H9 (cell line): ENCODE measurements at regions not wholly inside any gene's neighbourhood (a gene's known extent, or its start where the extent isn't known, plus 50 kb on each side); places are given as distances from the start of the nearest gene placed in this dataset.

Experiments
- DNase-seq: peaks from one replicate; pipeline ENCODE4 v3.0.0-alpha.2; 2017
- H2AFZ ChIP-seq: one replicate; pipeline ENCODE4 v1.6.1; 2013; ENCODE audit warnings: mild to moderate bottlenecking, low read length, control low read depth, moderate library complexity
- H2AK5ac ChIP-seq: 2 replicates; pipeline ENCODE4 v1.6.1; 2013; ENCODE audit warnings: low read length, control low read depth, mixed read lengths; ENCODE audit not compliant: insufficient read length
- H2BK120ac ChIP-seq: one replicate; pipeline ENCODE4 v1.6.1; 2013; ENCODE audit warnings: low read depth, mild to moderate bottlenecking, low read length, control low read depth, inconsistent platforms; ENCODE audit not compliant: poor library complexity, severe bottlenecking
- H2BK12ac ChIP-seq: 2 replicates; pipeline ENCODE4 v1.6.1; 2013; ENCODE audit warnings: low read length, control low read depth, mixed read lengths, low read depth; ENCODE audit not compliant: insufficient read length
- H2BK15ac ChIP-seq: 2 replicates; pipeline ENCODE4 v1.6.1; 2013; ENCODE audit warnings: low read depth, low read length, control low read depth
- H2BK20ac ChIP-seq: one replicate; pipeline ENCODE4 v1.6.1; 2013; ENCODE audit warnings: low read depth, mild to moderate bottlenecking, low read length, control low read depth, inconsistent platforms; ENCODE audit not compliant: poor library complexity, severe bottlenecking
- H2BK5ac ChIP-seq: 2 replicates; pipeline ENCODE4 v1.6.1; 2013; ENCODE audit warnings: low read length, control low read depth, mixed read lengths; ENCODE audit not compliant: insufficient read length
- H3K14ac ChIP-seq: 2 replicates; pipeline ENCODE4 v1.6.1; 2013; ENCODE audit warnings: low read length, control low read depth; ENCODE audit not compliant: insufficient read depth
- H3K18ac ChIP-seq: 2 replicates; pipeline ENCODE4 v1.6.1; 2013; ENCODE audit warnings: low read depth, mild to moderate bottlenecking, mixed read lengths, low read length, control low read depth; ENCODE audit not compliant: insufficient read length
- H3K23ac ChIP-seq: 2 replicates; pipeline ENCODE4 v1.6.1; 2013; ENCODE audit warnings: low read length, control low read depth, mixed read lengths, low read depth; ENCODE audit not compliant: insufficient read length
- H3K23me2 ChIP-seq: 2 replicates; pipeline ENCODE4 v1.6.1; 2013; ENCODE audit warnings: low read depth, mild to moderate bottlenecking, mixed read lengths, low read length, control low read depth; ENCODE audit not compliant: insufficient read length, poor library complexity, severe bottlenecking
- H3K27ac ChIP-seq: 2 replicates; pipeline ENCODE4 v1.5.1; 2013; ENCODE audit warnings: low read length, control low read depth, mixed read lengths, low read depth; ENCODE audit not compliant: insufficient read length
- H3K27me3 ChIP-seq: 2 replicates; pipeline ENCODE4 v1.6.1; 2013; ENCODE audit warnings: low read length, control low read depth, inconsistent platforms; ENCODE audit not compliant: insufficient read depth
- H3K4ac ChIP-seq: 2 replicates; pipeline ENCODE4 v1.6.1; 2013; ENCODE audit warnings: low read depth, mild to moderate bottlenecking, control low read depth, inconsistent platforms, low read length, moderate library complexity
- H3K4me1 ChIP-seq: 2 replicates; pipeline ENCODE4 v1.6.1; 2013; ENCODE audit warnings: low read length, control low read depth, inconsistent platforms; ENCODE audit not compliant: insufficient read depth
- H3K4me2 ChIP-seq: 2 replicates; pipeline ENCODE4 v1.6.1; 2013; ENCODE audit warnings: low read length, control low read depth, mixed read lengths; ENCODE audit not compliant: insufficient read length, insufficient read depth
- H3K56ac ChIP-seq: 2 replicates; pipeline ENCODE4 v1.6.1; 2013; ENCODE audit warnings: low read depth, mild to moderate bottlenecking, mixed read lengths, low read length, control low read depth; ENCODE audit not compliant: insufficient read length
- H3K79me1 ChIP-seq: 2 replicates; pipeline ENCODE4 v1.6.1; 2013; ENCODE audit warnings: low read depth, mild to moderate bottlenecking, moderate library complexity, low read length, control low read depth, inconsistent platforms; ENCODE audit not compliant: insufficient read depth, poor library complexity, severe bottlenecking
- H3K79me2 ChIP-seq: 2 replicates; pipeline ENCODE4 v1.6.1; 2013; ENCODE audit warnings: low read length, control low read depth, inconsistent platforms; ENCODE audit not compliant: insufficient read depth
- H3K9ac ChIP-seq: 2 replicates; pipeline ENCODE4 v1.6.1; 2013; ENCODE audit warnings: low read length, control low read depth, mixed read lengths; ENCODE audit not compliant: insufficient read length; ENCODE audit errors: extremely low read depth
- H3K9me3 ChIP-seq: one replicate; pipeline ENCODE4 v1.6.1; 2013; ENCODE audit warnings: low read depth, low read length, inconsistent platforms; ENCODE audit not compliant: control insufficient read depth
- H3T11ph ChIP-seq: one replicate; pipeline ENCODE4 v1.6.1; 2013; ENCODE audit warnings: mild to moderate bottlenecking, low read length, control low read depth, inconsistent platforms
- H4K20me1 ChIP-seq: one replicate; pipeline ENCODE4 v1.6.1; 2013; ENCODE audit not compliant: control insufficient read depth, insufficient read length, insufficient read depth
- H4K5ac ChIP-seq: 2 replicates; pipeline ENCODE4 v1.6.1; 2013; ENCODE audit warnings: low read depth, mild to moderate bottlenecking, mixed read lengths, low read length, control low read depth; ENCODE audit not compliant: insufficient read length
- H4K8ac ChIP-seq: replicated peaks from 2 replicates; pipeline ENCODE4 v1.6.1; 2013; ENCODE audit warnings: low read length, control low read depth, mixed read lengths, low read depth; ENCODE audit not compliant: insufficient read length
- H4K91ac ChIP-seq: 2 replicates; pipeline ENCODE4 v1.6.1; 2013; ENCODE audit warnings: low read depth, mild to moderate bottlenecking, moderate library complexity, mixed read lengths, low read length, control low read depth; ENCODE audit not compliant: insufficient read length
- H3K27ac Mint-ChIP-seq, 3 experiments: 2 replicates in 2 of 3; 3 replicates in 1 of 3; pipeline ENCODE4 v1.8.0; 2020 to 2021; ENCODE audit warnings: mixed read lengths in 3 of 3, mild to moderate bottlenecking in 1 of 3, moderate library complexity in 1 of 3
- H3K27me3 Mint-ChIP-seq: 2 replicates; pipeline ENCODE4 v1.8.0; 2021; ENCODE audit warnings: low read depth, mild to moderate bottlenecking, moderate library complexity, mixed read lengths
- H3K36me3 Mint-ChIP-seq, 3 experiments: 2 replicates in 2 of 3; 3 replicates in 1 of 3; pipeline ENCODE4 v1.8.0; 2020 to 2021; ENCODE audit warnings: low read depth in 3 of 3, mixed read lengths in 3 of 3; ENCODE audit not compliant: insufficient read depth in 1 of 3
- H3K4me1 Mint-ChIP-seq, 2 experiments: 2 replicates each; pipeline ENCODE4 v1.8.0; 2020; ENCODE audit warnings: mixed read lengths in 2 of 2
- H3K4me3 Mint-ChIP-seq, 2 experiments: 2 replicates in 1 of 2; 3 replicates in 1 of 2; pipeline ENCODE4 v1.8.0; 2020 to 2021; ENCODE audit warnings: mild to moderate bottlenecking in 2 of 2, mixed read lengths in 2 of 2, moderate library complexity in 1 of 2
- H3K9me3 Mint-ChIP-seq, 2 experiments: 2 replicates in 1 of 2; 3 replicates in 1 of 2; pipeline ENCODE4 v1.8.0; 2020; ENCODE audit warnings: mild to moderate bottlenecking in 2 of 2, mixed read lengths in 2 of 2, moderate library complexity in 1 of 2
- CTCF ChIP-seq: fragments of 200-600 bp; sonication (generic); conservative IDR thresholded peaks from 3 replicates; pipeline ENCODE4 v1.8.0; 2021; ENCODE audit warnings: antibody characterized with exemption, mild to moderate bottlenecking
- WGBS: extraction: QIAGEN DNeasy Blood & Tissue Kit; methylation state at CpG from one replicate; pipeline ENCODE4 v1.1.7; 2013; ENCODE audit warnings: missing lambda C conversion rate, low lambda C conversion rate, mixed read lengths; ENCODE audit not compliant: insufficient read length; ENCODE audit errors: extremely low coverage; 5-methylcytosine and 5-hydroxymethylcytosine counted together

DNA sequence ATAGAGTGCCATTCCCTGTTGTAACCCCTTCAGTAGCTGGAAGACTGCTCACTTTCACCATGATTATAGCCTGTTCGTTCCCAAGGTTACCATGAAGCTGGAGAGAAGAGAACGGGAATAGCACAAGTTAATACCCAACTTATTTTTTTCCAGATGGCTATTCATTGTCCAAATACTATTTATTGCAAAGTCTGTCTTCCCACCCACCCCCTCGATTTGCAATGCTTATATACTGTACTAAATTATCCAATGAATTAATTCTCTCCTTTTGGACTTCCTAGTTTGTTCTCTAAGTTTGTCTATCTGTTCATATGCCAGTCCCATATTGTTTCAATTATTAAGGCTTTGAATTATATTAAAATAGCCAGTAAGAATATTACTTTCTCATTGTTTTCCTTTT, 231.0 kb downstream of the RAB11FIP4 start:
- Histone ChIP-seq H2BK15ac (no peak overlapping the region), H3K27me3 (no peaks in the 10 kb centered on the region), H2AFZ (no peak overlapping the region), H3K4me2 (no peak overlapping the region), H2BK20ac (no peak overlapping the region), H3K23me2 (no peaks in the 10 kb centered on the region), H2BK12ac (no peak overlapping the region), H3K4ac (no peak overlapping the region), H3K14ac (no peak overlapping the region), H2BK120ac (no peak overlapping the region), H3K79me1 (no peaks in the 10 kb centered on the region), H4K20me1 (no peaks in the 10 kb centered on the region), H3K23ac (no peak overlapping the region), H2AK5ac (no peak overlapping the region), H4K91ac (no peak overlapping the region), H2BK5ac (no peak overlapping the region), H3K56ac (no peak overlapping the region), H3K9me3 (no peaks in the 10 kb centered on the region), H3K27ac (no peak overlapping the region), H3K4me1 (no peaks in the 10 kb centered on the region), H3T11ph (no peak overlapping the region), H4K5ac (no peak overlapping the region), H3K79me2 (no peaks in the 10 kb centered on the region), H3K9ac (no peak overlapping the region), H3K18ac (no peak overlapping the region), H4K8ac (no peak overlapping the region)
- peaks cover 0 to 3% (median 0%) of the 10 kb centered on the region in 3 experiments; a peak in 3 of 7 replicates for H3K36me3 Mint-ChIP-seq
- H3K27ac Mint-ChIP-seq: no peak overlapping the region
- WGBS: no CpG with 5 or more reads among the region's 3 CpGs
- H3K27me3 Mint-ChIP-seq: peaks cover 2% of the 10 kb centered on the region; the same call in 1 of the 2 replicates
- TF ChIP-seq CTCF: no peak
- no peak overlapping the region for H3K4me3 Mint-ChIP-seq
- peaks cover 9 to 13% of the 10 kb centered on the region in 2 experiments; a peak in 4 of 5 replicates for H3K9me3 Mint-ChIP-seq
- H3K4me1 Mint-ChIP-seq: no peaks in the 10 kb centered on the region
- DNase-seq: no peak
